H9 (cell line): ENCODE measurements at regions not wholly inside any gene's neighbourhood (a gene's known extent, or its start where the extent isn't known, plus 50 kb on each side); places are given as distances from the start of the nearest gene placed in this dataset.

ENCODE experiments used
- DNase-seq: peaks from one replicate; pipeline ENCODE4 v3.0.0-alpha.2; 2017
- H2AFZ ChIP-seq: one replicate; pipeline ENCODE4 v1.6.1; 2013; ENCODE audit warnings: mild to moderate bottlenecking, low read length, control low read depth, moderate library complexity
- H2AK5ac ChIP-seq: 2 replicates; pipeline ENCODE4 v1.6.1; 2013; ENCODE audit warnings: low read length, control low read depth, mixed read lengths; ENCODE audit not compliant: insufficient read length
- H2BK120ac ChIP-seq: one replicate; pipeline ENCODE4 v1.6.1; 2013; ENCODE audit warnings: low read depth, mild to moderate bottlenecking, low read length, control low read depth, inconsistent platforms; ENCODE audit not compliant: poor library complexity, severe bottlenecking
- H2BK12ac ChIP-seq: 2 replicates; pipeline ENCODE4 v1.6.1; 2013; ENCODE audit warnings: low read length, control low read depth, mixed read lengths, low read depth; ENCODE audit not compliant: insufficient read length
- H2BK15ac ChIP-seq: 2 replicates; pipeline ENCODE4 v1.6.1; 2013; ENCODE audit warnings: low read depth, low read length, control low read depth
- H2BK20ac ChIP-seq: one replicate; pipeline ENCODE4 v1.6.1; 2013; ENCODE audit warnings: low read depth, mild to moderate bottlenecking, low read length, control low read depth, inconsistent platforms; ENCODE audit not compliant: poor library complexity, severe bottlenecking
- H2BK5ac ChIP-seq: 2 replicates; pipeline ENCODE4 v1.6.1; 2013; ENCODE audit warnings: low read length, control low read depth, mixed read lengths; ENCODE audit not compliant: insufficient read length
- H3K14ac ChIP-seq: 2 replicates; pipeline ENCODE4 v1.6.1; 2013; ENCODE audit warnings: low read length, control low read depth; ENCODE audit not compliant: insufficient read depth
- H3K18ac ChIP-seq: 2 replicates; pipeline ENCODE4 v1.6.1; 2013; ENCODE audit warnings: low read depth, mild to moderate bottlenecking, mixed read lengths, low read length, control low read depth; ENCODE audit not compliant: insufficient read length
- H3K23ac ChIP-seq: 2 replicates; pipeline ENCODE4 v1.6.1; 2013; ENCODE audit warnings: low read length, control low read depth, mixed read lengths, low read depth; ENCODE audit not compliant: insufficient read length
- H3K23me2 ChIP-seq: 2 replicates; pipeline ENCODE4 v1.6.1; 2013; ENCODE audit warnings: low read depth, mild to moderate bottlenecking, mixed read lengths, low read length, control low read depth; ENCODE audit not compliant: insufficient read length, poor library complexity, severe bottlenecking
- H3K27ac ChIP-seq: 2 replicates; pipeline ENCODE4 v1.5.1; 2013; ENCODE audit warnings: low read length, control low read depth, mixed read lengths, low read depth; ENCODE audit not compliant: insufficient read length
- H3K27me3 ChIP-seq: 2 replicates; pipeline ENCODE4 v1.6.1; 2013; ENCODE audit warnings: low read length, control low read depth, inconsistent platforms; ENCODE audit not compliant: insufficient read depth
- H3K4ac ChIP-seq: 2 replicates; pipeline ENCODE4 v1.6.1; 2013; ENCODE audit warnings: low read depth, mild to moderate bottlenecking, control low read depth, inconsistent platforms, low read length, moderate library complexity
- H3K4me1 ChIP-seq: 2 replicates; pipeline ENCODE4 v1.6.1; 2013; ENCODE audit warnings: low read length, control low read depth, inconsistent platforms; ENCODE audit not compliant: insufficient read depth
- H3K4me2 ChIP-seq: 2 replicates; pipeline ENCODE4 v1.6.1; 2013; ENCODE audit warnings: low read length, control low read depth, mixed read lengths; ENCODE audit not compliant: insufficient read length, insufficient read depth
- H3K56ac ChIP-seq: 2 replicates; pipeline ENCODE4 v1.6.1; 2013; ENCODE audit warnings: low read depth, mild to moderate bottlenecking, mixed read lengths, low read length, control low read depth; ENCODE audit not compliant: insufficient read length
- H3K79me1 ChIP-seq: 2 replicates; pipeline ENCODE4 v1.6.1; 2013; ENCODE audit warnings: low read depth, mild to moderate bottlenecking, moderate library complexity, low read length, control low read depth, inconsistent platforms; ENCODE audit not compliant: insufficient read depth, poor library complexity, severe bottlenecking
- H3K79me2 ChIP-seq: 2 replicates; pipeline ENCODE4 v1.6.1; 2013; ENCODE audit warnings: low read length, control low read depth, inconsistent platforms; ENCODE audit not compliant: insufficient read depth
- H3K9ac ChIP-seq: 2 replicates; pipeline ENCODE4 v1.6.1; 2013; ENCODE audit warnings: low read length, control low read depth, mixed read lengths; ENCODE audit not compliant: insufficient read length; ENCODE audit errors: extremely low read depth
- H3K9me3 ChIP-seq: one replicate; pipeline ENCODE4 v1.6.1; 2013; ENCODE audit warnings: low read depth, low read length, inconsistent platforms; ENCODE audit not compliant: control insufficient read depth
- H3T11ph ChIP-seq: one replicate; pipeline ENCODE4 v1.6.1; 2013; ENCODE audit warnings: mild to moderate bottlenecking, low read length, control low read depth, inconsistent platforms
- H4K20me1 ChIP-seq: one replicate; pipeline ENCODE4 v1.6.1; 2013; ENCODE audit not compliant: control insufficient read depth, insufficient read length, insufficient read depth
- H4K5ac ChIP-seq: 2 replicates; pipeline ENCODE4 v1.6.1; 2013; ENCODE audit warnings: low read depth, mild to moderate bottlenecking, mixed read lengths, low read length, control low read depth; ENCODE audit not compliant: insufficient read length
- H4K8ac ChIP-seq: replicated peaks from 2 replicates; pipeline ENCODE4 v1.6.1; 2013; ENCODE audit warnings: low read length, control low read depth, mixed read lengths, low read depth; ENCODE audit not compliant: insufficient read length
- H4K91ac ChIP-seq: 2 replicates; pipeline ENCODE4 v1.6.1; 2013; ENCODE audit warnings: low read depth, mild to moderate bottlenecking, moderate library complexity, mixed read lengths, low read length, control low read depth; ENCODE audit not compliant: insufficient read length
- H3K27ac Mint-ChIP-seq, 3 experiments: 2 replicates in 2 of 3; 3 replicates in 1 of 3; pipeline ENCODE4 v1.8.0; 2020 to 2021; ENCODE audit warnings: mixed read lengths in 3 of 3, mild to moderate bottlenecking in 1 of 3, moderate library complexity in 1 of 3
- H3K27me3 Mint-ChIP-seq: 2 replicates; pipeline ENCODE4 v1.8.0; 2021; ENCODE audit warnings: low read depth, mild to moderate bottlenecking, moderate library complexity, mixed read lengths
- H3K36me3 Mint-ChIP-seq, 3 experiments: 2 replicates in 2 of 3; 3 replicates in 1 of 3; pipeline ENCODE4 v1.8.0; 2020 to 2021; ENCODE audit warnings: low read depth in 3 of 3, mixed read lengths in 3 of 3; ENCODE audit not compliant: insufficient read depth in 1 of 3
- H3K4me1 Mint-ChIP-seq, 2 experiments: 2 replicates each; pipeline ENCODE4 v1.8.0; 2020; ENCODE audit warnings: mixed read lengths in 2 of 2
- H3K4me3 Mint-ChIP-seq, 2 experiments: 2 replicates in 1 of 2; 3 replicates in 1 of 2; pipeline ENCODE4 v1.8.0; 2020 to 2021; ENCODE audit warnings: mild to moderate bottlenecking in 2 of 2, mixed read lengths in 2 of 2, moderate library complexity in 1 of 2
- H3K9me3 Mint-ChIP-seq, 2 experiments: 2 replicates in 1 of 2; 3 replicates in 1 of 2; pipeline ENCODE4 v1.8.0; 2020; ENCODE audit warnings: mild to moderate bottlenecking in 2 of 2, mixed read lengths in 2 of 2, moderate library complexity in 1 of 2
- CTCF ChIP-seq: fragments of 200-600 bp; sonication (generic); conservative IDR thresholded peaks from 3 replicates; pipeline ENCODE4 v1.8.0; 2021; ENCODE audit warnings: antibody characterized with exemption, mild to moderate bottlenecking
- WGBS: extraction: QIAGEN DNeasy Blood & Tissue Kit; methylation state at CpG from one replicate; pipeline ENCODE4 v1.1.7; 2013; ENCODE audit warnings: missing lambda C conversion rate, low lambda C conversion rate, mixed read lengths; ENCODE audit not compliant: insufficient read length; ENCODE audit errors: extremely low coverage; 5-methylcytosine and 5-hydroxymethylcytosine counted together

- H2BK15ac ChIP-seq, result no peak overlapping the region
- no peaks in the 10 kb centered on the region for H3K79me2 ChIP-seq
- peaks cover 96% of the 10 kb centered on the region for H3K9me3 ChIP-seq
- H2BK12ac ChIP-seq, result no peak overlapping the region
- Mint-ChIP-seq H3K4me1 (no peaks in the 10 kb centered on the region), H3K4me3 (no peak overlapping the region), H3K36me3 (peaks cover 0 to 11% (median 10%) of the 10 kb centered on the region in 3 experiments; a peak in 5 of 7 replicates), H3K27me3 (peaks cover 4% of the 10 kb centered on the region), H3K9me3 (peaks cover 81 to 95% of the 10 kb centered on the region in 2 experiments), H3K27ac (no peak overlapping the region)
- no peak overlapping the region for H3K9ac ChIP-seq
- H3K4me1 ChIP-seq, result no peaks in the 10 kb centered on the region
- no peak overlapping the region for H3K56ac ChIP-seq
- H3K23me2 ChIP-seq, result no peaks in the 10 kb centered on the region
- no peak overlapping the region for H4K5ac ChIP-seq
- no peak overlapping the region for H3K23ac ChIP-seq
- no peak overlapping the region for H2AK5ac ChIP-seq
- H3K27me3 ChIP-seq, result no peaks in the 10 kb centered on the region
- no peak overlapping the region for H2BK20ac ChIP-seq
- H2BK120ac ChIP-seq, result no peak overlapping the region
- no peak overlapping the region for H3K14ac ChIP-seq
- no peak overlapping the region for H3K4ac ChIP-seq
- H3K79me1 ChIP-seq, result no peaks in the 10 kb centered on the region
- no CpG with 5 or more reads among the region's 14 CpGs for WGBS
- no peak overlapping the region for H3T11ph ChIP-seq
- H2AFZ ChIP-seq, result no peak overlapping the region
- H3K27ac ChIP-seq, result no peak overlapping the region
- no peaks in the 10 kb centered on the region for H4K20me1 ChIP-seq
- TF ChIP-seq CTCF, result no peak
- DNase-seq, result no peak
- H3K4me2 ChIP-seq, result no peak overlapping the region
- no peak overlapping the region for H4K8ac ChIP-seq
- H2BK5ac ChIP-seq, result no peak overlapping the region
- no peak overlapping the region for H4K91ac ChIP-seq
- H3K18ac ChIP-seq, result no peak overlapping the region
These were observed 508.1 kb downstream of the TBC1D22A start for GRCh38 chr22:47270463-47271135.
